Heart left ventricle (tissue), 13 donors: ENCODE measurements at regions not wholly inside any gene's neighbourhood (a gene's known extent, or its start where the extent isn't known, plus 50 kb on each side); places are given as distances from the start of the nearest gene placed in this dataset.

ENCODE experiments used
- CTCF ChIP-seq, 12 donors: fragments of 200-600 bp; sonication (generic) in 4 of 12; IDR thresholded peaks; one replicate each; pipeline versions ENCODE4 v1.5.0 to v1.8.0; 2018 to 2022; ENCODE audit warnings: antibody characterized with exemption in 12 of 12, mild to moderate bottlenecking in 5 of 12
- POLR2A ChIP-seq, 2 donors: fragments of 450-650 bp; IDR thresholded peaks; one replicate each; pipeline ENCODE4 v1.6.1; 2017; ENCODE audit warnings: antibody characterized with exemption in 2 of 2, mild to moderate bottlenecking in 2 of 2, moderate library complexity in 2 of 2
- donor health status: ischemic (EF 13 %, LVEDD 7.1; RV severe dilation, severe dysfunction).
- donor health status: DM: no; HTN: yes; CAD: no.
- donor health status: DM: no; HTN: no; CAD: no.
- donor health status: ischemic (EF 25% LVEDD 6.9; RV normal size, moderate dysfunction).
- donor health status: ischemic (EF 25% LVEDD 5.7; RV mildly dilated, moderate dysfunction).
- donor health status: ischemic (EF 35%, LVEDD 5.7; RV mildly dilated, moderate dysfunction).
- donor health status: nonischemic (EF 11% LVEDD 7.7; RV severe dilation, severe dysfunction).
- donor health status: DM: yes; HTN: yes; CAD: no.
- donor health status: PGD.
- donor health status: ischemic (EF 29% LVEDD 5.4; RV normal size, mild dysfunction).
- donor health status: nonischemic (EF 23%, LVEDD 6.1; RV moderate dilation, normal function).

- TF ChIP-seq POLR2A (IDR thresholded peaks at IDR 0.05) (no peak), CTCF (IDR thresholded peaks at IDR 0.05) (no peak)
Observed at GRCh38 chr6:3900744-3901336, 51.7 kb downstream of the FAM50B start.
